ENCODE measurements at regions not wholly inside any gene's neighbourhood (a gene's known extent, or its start where the extent isn't known, plus 50 kb on each side); places are given as distances from the start of the nearest gene placed in this dataset.
"Not testable (repeated sequence)": the region's sequence is repeated elsewhere in the genome, so short reads cannot be mapped to it uniquely, and the experiment has no call there.

- DNase-seq (ENCODE audit: low spot score in 2 of 2); H3K4me3 ChIP-seq (ENCODE audit: low read depth, poor library complexity, severe bottlenecking); intact Hi-C loops (cut with DNase I; ENCODE audit: low total_unique reads): not testable (repeated sequence)
- 88% methylated on average over 12 of the region's 12 CpGs for WGBS, 2 donors
Measured at GRCh38 chr11:71707083-71707482, 124.4 kb upstream of the KRTAP5-11 start.

DNA sequence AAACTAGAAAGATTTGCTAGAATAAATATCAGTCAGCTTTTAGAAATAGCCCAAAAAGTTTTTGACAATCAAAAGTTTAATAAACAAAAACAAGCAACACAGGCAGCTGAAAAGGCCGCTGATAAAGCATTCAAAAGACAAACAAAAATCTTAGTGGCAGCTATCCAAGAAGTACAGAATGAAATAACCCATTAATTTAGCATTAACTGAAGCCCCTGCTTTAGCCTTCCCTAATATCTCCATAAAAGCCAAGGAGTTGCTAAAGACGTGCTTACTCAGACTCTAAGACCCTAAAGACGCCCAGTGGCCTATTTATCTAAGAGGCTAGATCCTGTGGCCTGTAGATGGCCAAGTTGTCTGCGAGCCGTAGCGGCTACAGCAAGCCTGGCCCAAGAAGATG lies 123.5 kb upstream of the DEFB108B start:
- WGBS, 2 donors: 79 to 86% methylated on average over 6 of the region's 6 CpGs
- H3K4me3 ChIP-seq (ENCODE audit: low read depth, poor library complexity, severe bottlenecking); intact Hi-C loops (cut with DNase I; ENCODE audit: low total_unique reads); DNase-seq (ENCODE audit: low spot score in 2 of 2): not testable (repeated sequence)

- intact Hi-C loops (cut with DNase I; ENCODE audit: low total_unique reads); H3K4me3 ChIP-seq (ENCODE audit: low read depth, poor library complexity, severe bottlenecking); DNase-seq (ENCODE audit: low spot score in 2 of 2): not testable (repeated sequence)
- WGBS, 2 donors: 13 to 24% methylated on average over 16 of the region's 16 CpGs
Measured at GRCh38 chr11:71710171-71710671, 122.8 kb upstream of the DEFB108B start.

DNA sequence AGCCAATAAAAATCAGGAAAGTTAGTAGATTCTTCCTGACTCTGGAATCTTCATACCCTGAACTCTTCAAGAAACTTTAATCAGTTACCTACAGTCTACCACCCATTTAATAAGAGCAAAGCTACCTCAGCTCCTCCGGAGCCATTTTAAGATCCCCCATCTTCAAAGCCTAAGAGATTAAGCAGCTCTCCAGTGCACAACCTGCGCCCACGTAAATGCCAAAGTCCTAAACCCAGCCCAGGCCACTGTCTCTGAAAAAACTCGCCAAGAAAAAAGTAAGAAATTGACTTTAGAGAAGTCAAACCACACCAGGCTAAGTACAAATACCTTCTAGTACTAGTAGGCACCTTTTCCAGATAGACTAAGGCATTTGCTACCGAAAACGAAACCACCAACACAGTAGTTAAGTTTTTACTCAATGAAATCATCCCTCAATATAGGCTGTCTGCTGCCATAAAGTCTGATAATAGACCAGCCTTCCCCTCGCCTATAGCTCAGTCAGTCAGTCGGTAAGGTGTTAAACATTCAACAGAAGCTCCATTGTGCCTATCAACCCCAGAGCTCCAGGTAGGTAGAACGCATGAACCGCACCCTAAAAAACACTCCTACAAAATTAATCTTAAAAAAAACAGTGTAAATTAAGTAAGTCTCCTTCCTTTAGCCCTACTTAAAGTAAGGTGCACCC lies 122.2 kb upstream of the DEFB108B start:
- intact Hi-C loops (cut with DNase I; ENCODE audit: low total_unique reads); DNase-seq (ENCODE audit: low spot score in 2 of 2); H3K4me3 ChIP-seq (ENCODE audit: low read depth, poor library complexity, severe bottlenecking): not testable (repeated sequence)
- 46 to 71% methylated on average over 10 of the region's 10 CpGs for WGBS, 2 donors

DNA sequence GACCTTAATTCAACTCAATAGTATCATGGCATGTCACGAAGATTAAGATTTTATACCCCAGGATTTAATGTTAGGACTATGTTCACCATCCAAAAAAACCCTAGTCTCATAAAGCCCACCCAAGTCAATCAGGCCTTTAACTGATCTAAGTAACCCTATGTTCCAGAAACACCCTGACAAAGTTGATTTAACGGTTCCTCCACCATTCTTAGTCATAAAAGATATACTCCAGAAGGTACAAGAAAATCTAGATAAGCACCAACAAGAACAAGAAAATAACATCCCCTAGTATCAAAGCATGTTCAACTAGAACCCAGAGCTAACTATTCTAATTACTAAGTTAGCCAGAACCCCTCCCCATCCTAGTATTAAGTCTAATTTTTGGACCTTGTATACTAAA lies 120.7 kb upstream of the DEFB108B start:
- H3K4me3 ChIP-seq (ENCODE audit: low read depth, poor library complexity, severe bottlenecking); intact Hi-C loops (cut with DNase I; ENCODE audit: low total_unique reads); DNase-seq (ENCODE audit: low spot score in 2 of 2): not testable (repeated sequence)
- WGBS, 2 donors: 89 to 95% methylated on average over 2 of the region's 2 CpGs

DNA sequence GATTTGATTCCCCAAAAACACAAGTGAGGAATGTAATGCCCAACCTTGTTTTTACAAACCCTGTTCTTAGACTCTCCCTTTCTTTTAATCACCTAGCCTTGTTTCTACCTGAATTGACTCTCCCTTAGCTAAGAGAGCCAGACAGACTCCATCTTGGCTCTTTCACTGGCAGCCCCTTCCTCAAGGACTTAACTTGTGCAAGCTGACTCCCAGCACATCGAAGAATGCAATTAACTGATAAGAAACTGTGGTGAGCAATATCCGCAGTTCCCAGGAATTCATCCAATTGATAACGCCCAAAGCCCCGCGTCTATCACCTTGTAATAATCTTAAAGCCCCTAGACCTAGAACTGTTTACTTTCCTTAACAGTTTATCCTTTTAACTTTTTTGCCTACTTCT lies 120.2 kb upstream of the DEFB108B start:
- WGBS, 2 donors: 82 to 84% methylated on average over 5 of the region's 5 CpGs
- DNase-seq (ENCODE audit: low spot score in 2 of 2); H3K4me3 ChIP-seq (ENCODE audit: low read depth, poor library complexity, severe bottlenecking); intact Hi-C loops (cut with DNase I; ENCODE audit: low total_unique reads): not testable (repeated sequence)

GRCh38 chr11:71714510-71714909 lies 118.5 kb upstream of the DEFB108B start:
- intact Hi-C loops (cut with DNase I; ENCODE audit: low total_unique reads); DNase-seq (ENCODE audit: low spot score in 2 of 2); H3K4me3 ChIP-seq (ENCODE audit: low read depth, poor library complexity, severe bottlenecking): not testable (repeated sequence)
- 80 to 87% methylated on average over 6 of the region's 6 CpGs for WGBS, 2 donors

DNA sequence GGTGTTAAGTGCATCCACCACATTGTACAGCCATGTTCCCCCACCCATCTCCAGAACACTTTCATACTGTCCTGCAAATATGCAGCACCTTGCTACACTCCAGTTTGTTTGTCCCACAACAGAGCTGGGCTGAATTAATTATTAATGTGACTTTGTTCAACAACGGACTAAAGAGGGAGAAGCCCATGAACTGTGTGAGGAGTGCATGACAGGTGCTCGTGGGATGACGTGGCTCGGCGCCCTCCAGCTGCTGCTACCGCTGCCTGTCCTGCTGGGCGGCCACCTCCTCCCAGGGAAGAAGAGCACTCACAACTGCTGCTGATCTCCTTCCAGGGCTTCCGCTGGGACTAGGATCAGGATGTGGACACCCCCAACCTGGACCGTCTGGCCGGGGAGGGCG lies 111.2 kb upstream of the DEFB108B start:
- intact Hi-C loops (cut with DNase I; ENCODE audit: low total_unique reads): not testable (repeated sequence)
- WGBS, 2 donors: 83 to 90% methylated on average over 5 to 11 of the region's 11 CpGs

DNA sequence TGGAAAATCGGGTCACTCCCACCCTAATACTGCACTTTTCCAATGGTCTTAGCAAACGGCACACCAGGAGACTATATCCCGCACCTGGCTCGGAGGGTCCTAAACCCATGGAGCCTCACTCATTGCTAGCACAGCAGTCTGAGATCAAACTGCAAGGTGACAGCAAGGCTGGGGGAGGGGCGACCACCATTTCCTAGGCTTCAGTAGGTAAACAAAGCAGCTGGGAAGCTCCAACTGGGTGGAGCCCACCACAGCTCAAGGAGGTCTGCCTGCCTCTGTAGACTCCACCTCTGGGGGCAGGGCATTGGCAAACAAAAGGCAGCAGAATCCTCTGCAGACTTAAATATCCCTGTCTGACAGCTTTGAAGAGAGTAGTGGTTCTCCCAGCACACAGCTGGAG lies 109.0 kb upstream of the DEFB108B start:
- H3K4me3 ChIP-seq (ENCODE audit: low read depth, poor library complexity, severe bottlenecking); intact Hi-C loops (cut with DNase I; ENCODE audit: low total_unique reads); DNase-seq (ENCODE audit: low spot score in 2 of 2): not testable (repeated sequence)
- 79 to 83% methylated on average over 5 of the region's 5 CpGs for WGBS, 2 donors

More for the DNA sequence above, 111.2 kb upstream of the DEFB108B start:
- not testable (repeated sequence) for H3K4me3 ChIP-seq (ENCODE audit: low read depth, poor library complexity, severe bottlenecking); DNase-seq (ENCODE audit: low spot score in 2 of 2)

DNA sequence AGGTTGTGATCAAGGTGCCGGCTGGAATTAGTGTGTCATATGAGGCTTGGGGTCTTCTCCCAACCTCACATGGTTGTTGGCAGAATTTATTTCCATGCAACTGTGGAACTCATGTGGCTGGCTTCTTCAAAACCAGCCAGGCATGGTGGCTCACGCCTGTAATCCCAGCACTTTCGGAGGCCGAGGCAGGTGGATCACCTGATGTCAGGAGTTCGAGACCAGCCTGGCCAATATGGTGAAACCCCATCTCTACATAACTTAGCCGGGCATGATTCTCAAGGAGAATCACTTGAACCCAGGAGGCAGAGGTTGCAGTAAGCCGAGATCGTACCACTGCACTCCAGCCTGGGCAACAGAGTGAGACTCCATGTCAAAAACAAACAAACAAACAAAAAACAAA lies 102.3 kb upstream of the DEFB108B start:
- peak in 1 of 2 donors; percentile 84 for DNase-seq (ENCODE audit: low spot score in 2 of 2)
- WGBS, 2 donors: 93 to 96% methylated on average over 7 to 8 of the region's 8 CpGs
- intact Hi-C loops (cut with DNase I; ENCODE audit: low total_unique reads); H3K4me3 ChIP-seq (ENCODE audit: low read depth, poor library complexity, severe bottlenecking): not testable (repeated sequence)

DNA sequence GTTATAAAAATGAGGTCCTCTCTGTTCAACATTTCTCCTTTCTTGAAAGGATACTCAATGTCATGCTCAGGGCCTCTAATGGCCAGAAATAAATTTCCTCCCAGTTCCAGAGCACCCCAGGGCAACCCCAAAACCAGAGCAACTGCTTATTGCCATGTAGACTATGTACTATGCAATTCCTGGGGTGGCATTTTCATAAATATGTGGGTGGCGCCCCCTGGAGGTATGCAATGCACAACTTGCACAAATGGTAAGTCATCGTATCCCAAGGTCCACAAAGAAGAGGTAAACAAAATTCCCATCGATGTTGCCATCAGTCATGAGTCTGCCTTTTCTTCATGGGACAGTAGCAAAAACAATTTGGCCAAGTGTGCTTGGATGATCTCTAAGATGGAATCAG lies 98.6 kb upstream of the DEFB108B start:
- H3K4me3 ChIP-seq (ENCODE audit: low read depth, poor library complexity, severe bottlenecking); intact Hi-C loops (cut with DNase I; ENCODE audit: low total_unique reads); DNase-seq (ENCODE audit: low spot score in 2 of 2): not testable (repeated sequence)
- 13% methylated on average over 2 of the region's 3 CpGs; no CpG with 5 or more reads in 1 of the 2 donors for WGBS, 2 donors

DNA sequence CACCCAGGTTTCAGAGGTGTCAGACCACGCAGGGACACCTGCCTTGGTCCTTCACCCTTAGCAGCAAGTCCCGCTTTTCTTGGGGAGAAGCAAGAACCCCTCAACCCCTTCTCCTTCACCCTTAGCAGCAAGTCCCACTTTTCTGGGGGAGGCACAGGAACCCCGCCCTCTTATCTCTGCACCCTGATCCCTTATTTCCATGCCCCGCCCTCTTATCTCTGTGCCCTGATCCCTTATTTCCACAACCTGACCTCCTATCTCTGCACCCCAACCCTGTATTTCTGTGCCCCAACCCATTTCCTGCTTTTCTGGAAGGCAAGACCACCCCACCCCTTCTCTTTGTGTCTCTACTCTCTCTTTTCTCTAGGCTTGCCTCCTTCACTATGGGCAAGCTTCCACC lies 94.7 kb upstream of the DEFB108B start:
- 83 to 90% methylated on average over 4 of the region's 4 CpGs for WGBS, 2 donors
- intact Hi-C loops (cut with DNase I; ENCODE audit: low total_unique reads): not testable (repeated sequence)

DNA sequence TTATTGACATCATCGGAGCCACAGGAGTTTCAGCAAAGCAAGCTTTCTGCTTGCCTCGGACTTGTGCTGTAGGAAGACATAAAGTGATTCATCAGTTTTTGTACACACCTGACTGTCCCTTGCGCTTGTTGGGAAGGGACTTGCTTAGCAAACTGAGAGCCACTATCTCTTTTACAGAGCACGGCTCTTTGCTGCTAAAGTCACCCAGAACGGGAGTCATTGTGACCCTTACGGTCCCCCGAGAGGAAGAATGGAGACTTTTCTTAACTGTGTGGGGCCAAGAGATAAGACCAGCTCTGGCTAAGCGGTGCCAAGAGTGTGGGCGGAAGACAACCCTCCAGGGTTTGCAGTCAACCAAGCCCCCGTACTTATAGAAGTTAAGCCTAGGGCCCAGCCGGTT lies 89.6 kb upstream of the DEFB108B start:
- intact Hi-C loops (cut with DNase I; ENCODE audit: low total_unique reads); DNase-seq (ENCODE audit: low spot score in 2 of 2); H3K4me3 ChIP-seq (ENCODE audit: low read depth, poor library complexity, severe bottlenecking): not testable (repeated sequence)
- 60 to 70% methylated on average over 11 of the region's 11 CpGs for WGBS, 2 donors

More for the DNA sequence above, 94.7 kb upstream of the DEFB108B start:
- DNase-seq (ENCODE audit: low spot score in 2 of 2); H3K4me3 ChIP-seq (ENCODE audit: low read depth, poor library complexity, severe bottlenecking): not testable (repeated sequence)

DNA sequence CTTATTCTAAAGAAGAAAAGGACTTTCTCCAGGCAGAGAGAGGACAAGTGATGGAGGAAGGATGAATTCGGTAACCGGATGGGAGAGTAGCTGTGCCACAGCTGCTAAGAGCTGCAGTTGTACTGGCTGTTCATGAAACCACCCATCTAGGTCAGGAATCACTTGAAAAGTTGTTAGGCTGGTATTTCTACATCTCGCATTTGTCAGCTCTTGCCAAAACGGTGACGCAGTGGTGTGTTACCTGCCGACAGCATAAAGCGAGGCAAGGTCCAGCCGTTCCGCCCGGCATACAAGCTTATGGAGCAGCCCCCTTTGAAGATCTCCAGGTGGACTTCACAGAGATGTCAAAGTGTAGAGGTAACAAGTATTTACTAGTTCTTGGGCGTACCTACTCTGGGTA lies 87.3 kb upstream of the DEFB108B start:
- H3K4me3 ChIP-seq (ENCODE audit: low read depth, poor library complexity, severe bottlenecking); intact Hi-C loops (cut with DNase I; ENCODE audit: low total_unique reads); DNase-seq (ENCODE audit: low spot score in 2 of 2): not testable (repeated sequence)
- 47 to 64% methylated on average over 11 of the region's 11 CpGs for WGBS, 2 donors

- H3K4me3 ChIP-seq (ENCODE audit: low read depth, poor library complexity, severe bottlenecking); intact Hi-C loops (cut with DNase I; ENCODE audit: low total_unique reads); DNase-seq (ENCODE audit: low spot score in 2 of 2): not testable (repeated sequence)
- WGBS, 2 donors: 26 to 42% methylated on average over 3 of the region's 5 CpGs
Measured at GRCh38 chr11:71746263-71746662, 86.7 kb upstream of the DEFB108B start.
